Smooth muscle cell (in vitro differentiated cells): ENCODE measurements at regions not wholly inside any gene's neighbourhood (a gene's known extent, or its start where the extent isn't known, plus 50 kb on each side); places are given as distances from the start of the nearest gene placed in this dataset.

Experiments used
- DNase-seq: peaks from one replicate; lab custom pipeline; 2025; ENCODE audit not compliant: unreplicated experiment; lab: John Stamatoyannopoulos, UW
- H2AFZ ChIP-seq: fragments of 200-600 bp; sonication (generic); 2 replicates; pipeline ENCODE4 v1.6.0; 2016; ENCODE audit warnings: antibody characterized with exemption, low read depth, mild to moderate bottlenecking
- H3F3A ChIP-seq: fragments of 200-600 bp; sonication (generic); 2 replicates; pipeline ENCODE4 v1.6.0; 2017; ENCODE audit warnings: antibody characterized with exemption, low read depth
- H3K27ac ChIP-seq: fragments of 200-600 bp; sonication (generic); 2 replicates; pipeline ENCODE4 v1.5.1; 2016; ENCODE audit warnings: low read depth, mild to moderate bottlenecking
- H3K27me3 ChIP-seq: fragments of 200-600 bp; sonication (generic); 2 replicates; pipeline ENCODE4 v1.6.1; 2016; ENCODE audit warnings: low read depth, mild to moderate bottlenecking
- H3K36me3 ChIP-seq: fragments of 200-600 bp; sonication (generic); 2 replicates; pipeline ENCODE4 v1.5.1; 2016; ENCODE audit warnings: low read depth
- H3K4me1 ChIP-seq: fragments of 200-600 bp; sonication (generic); 2 replicates; pipeline ENCODE4 v1.5.1; 2016; ENCODE audit warnings: low read depth
- H3K4me2 ChIP-seq: fragments of 200-600 bp; sonication (generic); 2 replicates; pipeline ENCODE4 v1.6.0; 2016; ENCODE audit warnings: mild to moderate bottlenecking
- H3K4me3 ChIP-seq: fragments of 200-600 bp; sonication (generic); 2 replicates; pipeline ENCODE4 v1.5.1; 2016; ENCODE audit warnings: mild to moderate bottlenecking
- H3K79me2 ChIP-seq: fragments of 200-600 bp; sonication (generic); 2 replicates; pipeline ENCODE4 v1.6.0; 2016; ENCODE audit warnings: low read depth, mild to moderate bottlenecking
- H3K9ac ChIP-seq: fragments of 200-600 bp; sonication (generic); 2 replicates; pipeline ENCODE4 v1.6.0; 2016; ENCODE audit warnings: low read depth
- H3K9me3 ChIP-seq: fragments of 200-600 bp; sonication (generic); replicated peaks from 2 replicates; pipeline ENCODE4 v1.5.1; 2016; ENCODE audit warnings: low read depth
- H4K20me1 ChIP-seq: fragments of 200-600 bp; sonication (generic); 2 replicates; pipeline ENCODE4 v1.6.0; 2016; ENCODE audit warnings: low read depth
- CTCF ChIP-seq: fragments of 200-600 bp; sonication (generic); IDR thresholded peaks from 2 replicates; pipeline ENCODE4 v1.5.1; 2017; ENCODE audit warnings: borderline replicate concordance, mild to moderate bottlenecking, antibody characterized with exemption; ENCODE audit not compliant: insufficient read depth, poor library complexity, severe bottlenecking
- WGBS: methylation state at CpG from one replicate; pipeline ENCODE4 v1.1.7; 2016; ENCODE audit warnings: low lambda C conversion rate; 5-methylcytosine and 5-hydroxymethylcytosine counted together

GRCh38 chr12:27151479-27151878, 69.1 kb upstream of the C12orf71 start:
- Histone ChIP-seq H4K20me1 (no peaks in the 10 kb centered on the region), H3F3A (no peaks in the 10 kb centered on the region), H3K4me3 (no peak overlapping the region), H3K4me2 (no peak overlapping the region), H3K27me3 (no peaks in the 10 kb centered on the region), H2AFZ (no peak overlapping the region), H3K36me3 (no peaks in the 10 kb centered on the region), H3K79me2 (no peaks in the 10 kb centered on the region), H3K9ac (no peak overlapping the region), H3K9me3 (no peaks in the 10 kb centered on the region), H3K4me1 (peaks cover 13% of the 10 kb centered on the region), H3K27ac (no peak overlapping the region)
- WGBS: 94% methylated on average over 3 of the region's 3 CpGs
- no peak for TF ChIP-seq CTCF
- DNase-seq: no peak

GRCh38 chr12:27158297-27158696, 75.9 kb upstream of the C12orf71 start:
- H3K9ac ChIP-seq: peak overlapping the region; percentile 13
- H3K27me3 ChIP-seq: no peaks in the 10 kb centered on the region
- peaks cover 5% of the 10 kb centered on the region for H3F3A ChIP-seq
- TF ChIP-seq CTCF: no peak
- H3K27ac ChIP-seq: peak overlapping the region; percentile 57
- DNase-seq: no peak
- H4K20me1 ChIP-seq: no peaks in the 10 kb centered on the region
- no peaks in the 10 kb centered on the region for H3K36me3 ChIP-seq
- WGBS: 20% methylated on average over 6 of the region's 6 CpGs
- H3K4me2 ChIP-seq: peak overlapping the region; percentile 77
- H2AFZ ChIP-seq: peak overlapping the region; percentile 97
- no peaks in the 10 kb centered on the region for H3K9me3 ChIP-seq
- no peaks in the 10 kb centered on the region for H3K79me2 ChIP-seq
- peak overlapping the region; percentile 3 for H3K4me3 ChIP-seq
- peaks cover 22% of the 10 kb centered on the region for H3K4me1 ChIP-seq

- H3F3A ChIP-seq: peaks cover 5% of the 10 kb centered on the region
These were observed 79.3 kb upstream of the C12orf71 start for GRCh38 chr12:27161458-27162228.

More at GRCh38 chr12:27161458-27162228, 79.3 kb upstream of the C12orf71 start:
- no peak for TF ChIP-seq CTCF
- Histone ChIP-seq H3K4me3 (no peak overlapping the region), H3K27me3 (no peaks in the 10 kb centered on the region), H3K27ac (no peak overlapping the region), H3K4me1 (peaks cover 12% of the 10 kb centered on the region), H4K20me1 (no peaks in the 10 kb centered on the region), H3K79me2 (no peaks in the 10 kb centered on the region), H3K9me3 (no peaks in the 10 kb centered on the region), H3K4me2 (no peak overlapping the region), H3K36me3 (no peaks in the 10 kb centered on the region), H2AFZ (no peak overlapping the region), H3K9ac (no peak overlapping the region)
- 87% methylated on average over 8 of the region's 8 CpGs for WGBS
- DNase-seq: no peak
